ENCODE measurements at regions not wholly inside any gene's neighbourhood (a gene's known extent, or its start where the extent isn't known, plus 50 kb on each side); places are given as distances from the start of the nearest gene placed in this dataset.

- TF ChIP-seq CTCF (IDR thresholded peaks at IDR 0.05; ENCODE audit: low read length, missing control alignments), result no peak
- no peak for DNase-seq (ENCODE audit: low read depth)
- H3K4me3 ChIP-seq (replicated peaks; ENCODE audit: low read depth, low read length), result no peak overlapping the region
Measured at GRCh38 chr10:33095867-33096815, 138.1 kb upstream of the ITGB1 start.

GRCh38 chr10:33094263-33095051 lies 136.4 kb upstream of the ITGB1 start:
- no peak for TF ChIP-seq CTCF (IDR thresholded peaks at IDR 0.05; ENCODE audit: low read length, missing control alignments)
- DNase-seq (ENCODE audit: low read depth), result no peak
- H3K4me3 ChIP-seq (replicated peaks; ENCODE audit: low read depth, low read length), result no peak overlapping the region

DNA sequence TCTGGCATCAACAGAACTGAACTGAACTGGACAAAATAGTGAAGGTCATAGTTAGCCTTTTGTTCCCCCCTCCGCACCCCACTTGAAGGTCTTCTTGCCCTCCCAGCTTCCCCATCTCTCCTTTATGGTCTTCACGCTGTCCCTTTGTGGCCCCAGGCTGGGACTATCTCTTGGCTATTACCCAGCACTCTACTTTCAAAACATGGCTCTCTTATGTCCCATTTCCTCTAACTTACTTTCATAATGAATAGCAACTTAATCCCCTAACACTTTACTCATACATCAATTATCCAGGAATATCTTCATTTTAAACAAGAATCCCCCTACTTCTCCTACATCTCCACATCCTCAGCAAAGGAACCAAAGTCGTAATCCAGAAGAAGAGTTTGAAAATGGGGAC lies 135.3 kb upstream of the ITGB1 start:
- H3K4me3 ChIP-seq (replicated peaks; ENCODE audit: low read depth, low read length), result no peak overlapping the region
- no peak for TF ChIP-seq CTCF (IDR thresholded peaks at IDR 0.05; ENCODE audit: low read length, missing control alignments)
- no peak for DNase-seq (ENCODE audit: low read depth)

DNA sequence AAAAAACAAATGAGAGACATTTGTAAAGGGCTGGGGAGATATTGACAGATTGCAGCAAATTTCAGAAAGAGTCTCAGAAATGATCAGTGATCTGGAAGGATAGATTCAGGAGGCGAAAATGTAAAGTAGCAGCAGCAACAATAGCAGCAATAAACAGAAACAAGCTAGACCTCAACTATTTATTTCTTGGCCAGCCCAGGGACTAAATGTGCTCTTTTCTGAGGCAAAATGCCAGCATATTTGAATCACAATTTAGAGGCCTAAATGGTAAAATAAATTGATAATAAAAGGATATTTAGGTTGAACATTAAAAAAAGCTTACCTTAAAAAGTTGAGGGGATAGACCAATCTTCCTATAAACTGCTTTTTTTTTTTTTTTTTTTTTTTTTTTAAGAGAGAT lies 134.6 kb upstream of the ITGB1 start:
- no peak overlapping the region for H3K4me3 ChIP-seq (replicated peaks; ENCODE audit: low read depth, low read length)
- no peak for TF ChIP-seq CTCF (IDR thresholded peaks at IDR 0.05; ENCODE audit: low read length, missing control alignments)
- no peak for DNase-seq (ENCODE audit: low read depth)

- no peak for TF ChIP-seq CTCF (IDR thresholded peaks at IDR 0.05; ENCODE audit: low read length, missing control alignments)
- no peak overlapping the region for H3K4me3 ChIP-seq (replicated peaks; ENCODE audit: low read depth, low read length)
- DNase-seq (ENCODE audit: low read depth), result no peak
Measured at GRCh38 chr10:33091201-33091600, 133.2 kb upstream of the ITGB1 start.

DNA sequence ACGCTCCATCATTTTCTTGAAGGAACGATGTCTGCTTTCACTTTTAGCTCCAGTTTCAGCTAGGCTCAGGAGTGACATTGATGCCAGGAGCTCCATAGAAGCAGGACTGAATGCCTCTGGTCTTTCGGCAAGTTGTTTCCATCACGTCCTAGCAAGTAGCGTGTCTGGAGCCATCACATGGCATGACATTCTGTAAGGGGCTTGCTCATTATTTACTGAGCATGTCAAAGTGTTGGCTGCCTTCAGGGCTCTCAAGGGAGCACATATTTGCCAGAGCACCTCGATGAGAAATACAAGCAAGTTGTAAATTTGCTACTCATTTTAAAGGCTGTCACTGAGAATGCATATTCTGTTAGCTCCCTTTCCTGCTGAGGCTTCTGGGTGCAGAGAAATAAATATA lies 131.0 kb upstream of the ITGB1 start:
- no peak for DNase-seq (ENCODE audit: low read depth)
- no peak overlapping the region for H3K4me3 ChIP-seq (replicated peaks; ENCODE audit: low read depth, low read length)
- no peak for TF ChIP-seq CTCF (IDR thresholded peaks at IDR 0.05; ENCODE audit: low read length, missing control alignments)

Data from fibroblast of pulmonary artery (primary cell).